ENCODE measurements at regions not wholly inside any gene's neighbourhood (a gene's known extent, or its start where the extent isn't known, plus 50 kb on each side); places are given as distances from the start of the nearest gene placed in this dataset.
"Not testable (repeated sequence)": the region's sequence is repeated elsewhere in the genome, so short reads cannot be mapped to it uniquely, and the experiment has no call there.

- H3K56ac ChIP-seq (ENCODE audit: extremely low read depth, insufficient read depth, low read length); H3K36me3 ChIP-seq (ENCODE audit: control insufficient read depth, insufficient read depth, low read length); H3K9ac ChIP-seq (ENCODE audit: low read depth, low read length); BruUV-seq (replicated peaks); H3K4me3 ChIP-seq (ENCODE audit: insufficient read depth, low read depth, low read length); intact Hi-C loops (cut with micrococcal nuclease); ATAC-seq (ENCODE audit: low read depth); in situ Hi-C loops (cut with MboI; ENCODE audit: low sequenced_read_pairs); DNase-seq; H4K8ac ChIP-seq (ENCODE audit: low read depth in 2 of 2, low read length in 2 of 2); H2BK5ac ChIP-seq (ENCODE audit: low read depth, low read length, poor library complexity, severe bottlenecking); H2AK9ac ChIP-seq (replicated peaks; ENCODE audit: low read depth, low read length, poor library complexity); H2BK20ac ChIP-seq (ENCODE audit: low read depth, low read length); H3K9me3 ChIP-seq (ENCODE audit: control insufficient read depth, insufficient read depth, low read length); H3K23ac ChIP-seq (ENCODE audit: low read depth, low read length); H3K4me2 ChIP-seq (ENCODE audit: low read depth, low read length); H3K9me1 ChIP-seq (ENCODE audit: insufficient read depth, low read length); dilution Hi-C loops (cut with HindIII; ENCODE audit: low sequenced_read_pairs, unreplicated experiment); CTCF ChIA-PET; POLR2A ChIA-PET (ENCODE audit: unreplicated experiment); H3K79me1 ChIP-seq (ENCODE audit: low read depth in 1 of 2, low read length in 2 of 2); H3K27me3 ChIP-seq (ENCODE audit: control insufficient read depth, insufficient read depth, low read length); H4K20me1 ChIP-seq (ENCODE audit: insufficient read depth, low read length); H2AFZ ChIP-seq (replicated peaks; ENCODE audit: low read length, poor library complexity); H4K91ac ChIP-seq (ENCODE audit: insufficient read depth, low read depth, low read length); H2BK15ac ChIP-seq (ENCODE audit: low read depth, low read length); H3K14ac ChIP-seq (replicated peaks; ENCODE audit: low read depth, low read length); H3K27ac ChIP-seq (ENCODE audit: insufficient read depth, low read length): not testable (repeated sequence)
- WGBS, 2 experiments (ENCODE audit: extremely low coverage in 2 of 2, insufficient read length in 1 of 2): 72% methylated on average over 5 of the region's 20 CpGs; no CpG with 5 or more reads in 1 of the 2 experiments
- peak overlapping the region; percentile 45; the same call in 1 of the 2 replicates for H4K5ac ChIP-seq (ENCODE audit: low read depth, low read length)
- H3K4ac ChIP-seq (ENCODE audit: low read depth, low read length): peak overlapping the region; percentile 43; the same call in 1 of the 2 replicates
- peak overlapping the region; percentile 59; the same call in 1 of the 2 replicates for H2AK5ac ChIP-seq (ENCODE audit: low read depth, low read length)
- H3K18ac ChIP-seq (ENCODE audit: low read depth, low read length): peak overlapping the region; percentile 44; the same call in 1 of the 2 replicates
- peaks cover 10% of the 10 kb centered on the region for H3K4me1 ChIP-seq (ENCODE audit: control insufficient read depth, insufficient read depth, low read length)
- H2BK120ac ChIP-seq (ENCODE audit: low read depth, low read length): peak overlapping the region; percentile 23; the same call in 1 of the 2 replicates
These were observed 72.9 kb downstream of the NPIPB11 start for GRCh38 chr16:29333492-29334097.

- H3K18ac ChIP-seq (ENCODE audit: low read depth, low read length); H2BK120ac ChIP-seq (ENCODE audit: low read depth, low read length); H3K79me1 ChIP-seq (ENCODE audit: low read depth in 1 of 2, low read length in 2 of 2); H2BK15ac ChIP-seq (ENCODE audit: low read depth, low read length); H3K4me2 ChIP-seq (ENCODE audit: low read depth, low read length); H4K5ac ChIP-seq (ENCODE audit: low read depth, low read length); H3K27me3 ChIP-seq (ENCODE audit: control insufficient read depth, insufficient read depth, low read length); dilution Hi-C loops (cut with HindIII; ENCODE audit: low sequenced_read_pairs, unreplicated experiment); H4K91ac ChIP-seq (ENCODE audit: insufficient read depth, low read depth, low read length); DNase-seq; H3K14ac ChIP-seq (replicated peaks; ENCODE audit: low read depth, low read length); H3K36me3 ChIP-seq (ENCODE audit: control insufficient read depth, insufficient read depth, low read length); H3K4ac ChIP-seq (ENCODE audit: low read depth, low read length); H2AK5ac ChIP-seq (ENCODE audit: low read depth, low read length); in situ Hi-C loops (cut with MboI; ENCODE audit: low sequenced_read_pairs); H2AK9ac ChIP-seq (replicated peaks; ENCODE audit: low read depth, low read length, poor library complexity); H3K56ac ChIP-seq (ENCODE audit: extremely low read depth, insufficient read depth, low read length); CTCF ChIA-PET; H4K8ac ChIP-seq (ENCODE audit: low read depth in 2 of 2, low read length in 2 of 2); H3K4me3 ChIP-seq (ENCODE audit: insufficient read depth, low read depth, low read length); H3K9ac ChIP-seq (ENCODE audit: low read depth, low read length); intact Hi-C loops (cut with micrococcal nuclease); BruUV-seq (replicated peaks); H3K27ac ChIP-seq (ENCODE audit: insufficient read depth, low read length); H2BK20ac ChIP-seq (ENCODE audit: low read depth, low read length); H3K9me3 ChIP-seq (ENCODE audit: control insufficient read depth, insufficient read depth, low read length); H4K20me1 ChIP-seq (ENCODE audit: insufficient read depth, low read length); H2AFZ ChIP-seq (replicated peaks; ENCODE audit: low read length, poor library complexity); H3K23ac ChIP-seq (ENCODE audit: low read depth, low read length); H2BK5ac ChIP-seq (ENCODE audit: low read depth, low read length, poor library complexity, severe bottlenecking); POLR2A ChIA-PET (ENCODE audit: unreplicated experiment); ATAC-seq (ENCODE audit: low read depth): not testable (repeated sequence)
- H3K4me1 ChIP-seq (ENCODE audit: control insufficient read depth, insufficient read depth, low read length): peaks cover 20% of the 10 kb centered on the region
- WGBS, 2 experiments (ENCODE audit: extremely low coverage in 2 of 2, insufficient read length in 1 of 2): no CpG with 5 or more reads among the region's 5 CpGs
- peaks cover 12% of the 10 kb centered on the region for H3K9me1 ChIP-seq (ENCODE audit: insufficient read depth, low read length)
These were observed 75.9 kb downstream of the NPIPB11 start for GRCh38 chr16:29330623-29331022.

Data from IMR-90 (cell line).